DND-41 (cell line): ENCODE measurements at regions not wholly inside any gene's neighbourhood (a gene's known extent, or its start where the extent isn't known, plus 50 kb on each side); places are given as distances from the start of the nearest gene placed in this dataset.

Source experiments
- ATAC-seq: fragments of 200-7000 bp; cut with Tn5 transposase; 3 replicates; pipeline ENCODE4 v1.9.1; 2021; ENCODE audit warnings: low read depth; ENCODE audit not compliant: insufficient read depth
- DNase-seq: peaks from one replicate; pipeline ENCODE4 v3.0.0-alpha.2; 2020
- H2AFZ ChIP-seq: 2 replicates; pipeline ENCODE4 v1.6.0; 2012; ENCODE audit warnings: low read depth, low read length
- H3K27ac ChIP-seq: 2 replicates; pipeline ENCODE4 v1.5.1; 2012; ENCODE audit warnings: low read length, inconsistent platforms
- H3K27me3 ChIP-seq: fragments of 200-600 bp; sonication (generic); 2 replicates; pipeline ENCODE4 v1.6.0; 2012; ENCODE audit warnings: low read length, mild to moderate bottlenecking, inconsistent platforms; ENCODE audit not compliant: insufficient read depth, poor library complexity
- H3K36me3 ChIP-seq: 2 replicates; pipeline ENCODE4 v1.5.1; 2012; ENCODE audit warnings: low read length, inconsistent platforms; ENCODE audit not compliant: insufficient read depth
- H3K4me1 ChIP-seq: 2 replicates; pipeline ENCODE4 v1.5.1; 2012; ENCODE audit warnings: mild to moderate bottlenecking, low read length; ENCODE audit not compliant: insufficient read depth
- H3K4me2 ChIP-seq: 2 replicates; pipeline ENCODE4 v1.6.0; 2012; ENCODE audit warnings: mild to moderate bottlenecking, moderate library complexity, low read length, inconsistent platforms; ENCODE audit not compliant: insufficient read depth
- H3K4me3 ChIP-seq, 2 experiments: fragments of 200-600 bp in 1 of 2; shearing (Covaris generic) in 1 of 2; 2 replicates each; pipeline ENCODE4 v1.5.1; 2012 to 2016; ENCODE audit warnings: inconsistent platforms in 2 of 2, low read length in 2 of 2, mild to moderate bottlenecking in 2 of 2, low read depth in 1 of 2, moderate library complexity in 1 of 2
- H3K79me2 ChIP-seq: 2 replicates; pipeline ENCODE4 v1.6.0; 2012; ENCODE audit warnings: low read length, inconsistent platforms; ENCODE audit not compliant: insufficient read depth
- H3K9ac ChIP-seq: 2 replicates; pipeline ENCODE4 v1.6.0; 2012; ENCODE audit warnings: low read depth, mild to moderate bottlenecking, inconsistent platforms, low read length, moderate library complexity
- H3K9me3 ChIP-seq: 2 replicates; pipeline ENCODE4 v1.5.1; 2012; ENCODE audit warnings: low read length, moderate library complexity, mild to moderate bottlenecking, inconsistent platforms; ENCODE audit not compliant: insufficient read depth, severe bottlenecking
- H4K20me1 ChIP-seq: 2 replicates; pipeline ENCODE4 v1.6.0; 2012; ENCODE audit warnings: low read length; ENCODE audit not compliant: insufficient read depth
- CTCF ChIP-seq: IDR thresholded peaks from 2 replicates; pipeline ENCODE4 v1.5.1; 2012; ENCODE audit warnings: borderline replicate concordance, low read length, moderate library complexity, mild to moderate bottlenecking; ENCODE audit not compliant: poor library complexity, severe bottlenecking; ENCODE audit errors: extremely low read depth
- EZH2 ChIP-seq: IDR thresholded peaks from 3 replicates; pipeline ENCODE4 v1.6.1; 2012; ENCODE audit warnings: borderline replicate concordance, low read depth, mild to moderate bottlenecking, moderate library complexity, low read length, inconsistent platforms; ENCODE audit not compliant: severe bottlenecking

- ATAC-seq (no peak), DNase-seq (no peak)
- Histone ChIP-seq H3K79me2 (no peaks in the 10 kb centered on the region), H2AFZ (no peak overlapping the region), H3K4me1 (no peaks in the 10 kb centered on the region), H3K4me2 (no peak overlapping the region), H3K4me3 (no peak overlapping the region), H3K27ac (no peak overlapping the region), H3K36me3 (no peaks in the 10 kb centered on the region), H4K20me1 (no peaks in the 10 kb centered on the region), H3K9me3 (no peaks in the 10 kb centered on the region), H3K9ac (no peak overlapping the region), H3K27me3 (no peaks in the 10 kb centered on the region)
- TF ChIP-seq EZH2 (no peak), CTCF (no peak)
Measured at GRCh38 chr4:168037676-168038075, 54.7 kb upstream of the ANXA10 start.

- ATAC-seq: no peak
- TF ChIP-seq CTCF (no peak), EZH2 (no peak)
- H3K4me1 ChIP-seq: no peaks in the 10 kb centered on the region
- no peak overlapping the region for H2AFZ ChIP-seq
- no peaks in the 10 kb centered on the region for H3K27me3 ChIP-seq
- H4K20me1 ChIP-seq: no peaks in the 10 kb centered on the region
- no peak for DNase-seq
- H3K79me2 ChIP-seq: no peaks in the 10 kb centered on the region
- no peak overlapping the region for H3K4me3 ChIP-seq
- H3K9ac ChIP-seq: no peak overlapping the region
- H3K36me3 ChIP-seq: no peaks in the 10 kb centered on the region
- no peak overlapping the region for H3K27ac ChIP-seq
- H3K4me2 ChIP-seq: no peak overlapping the region
- H3K9me3 ChIP-seq: no peaks in the 10 kb centered on the region
Measured at GRCh38 chr4:168039593-168039992, 52.7 kb upstream of the ANXA10 start.
